ENCODE measurements at regions not wholly inside any gene's neighbourhood (a gene's known extent, or its start where the extent isn't known, plus 50 kb on each side); places are given as distances from the start of the nearest gene placed in this dataset.

GRCh38 chr13:63381078-63381859, 1965.6 kb upstream of the PCDH20 start:
- no peak overlapping the region for H3K4me3 ChIP-seq (ENCODE audit: low read depth, low read length)
- in situ Hi-C loops (cut with HindIII; ENCODE audit: low sequenced_read_pairs), result no loop called here
- DNase-seq (ENCODE audit: low read depth), result no peak
- no peak for TF ChIP-seq CTCF (IDR thresholded peaks at IDR 0.05; ENCODE audit: low read depth, low read length, missing control alignments)

- in situ Hi-C loops (cut with HindIII; ENCODE audit: low sequenced_read_pairs), result no loop called here
- no peak for TF ChIP-seq CTCF (IDR thresholded peaks at IDR 0.05; ENCODE audit: low read depth, low read length, missing control alignments)
- H3K4me3 ChIP-seq (ENCODE audit: low read depth, low read length), result no peak overlapping the region
- DNase-seq (ENCODE audit: low read depth), result no peak
These were observed 1962.3 kb upstream of the PCDH20 start for GRCh38 chr13:63377986-63378385.

- no peak for DNase-seq (ENCODE audit: low read depth)
- TF ChIP-seq CTCF (IDR thresholded peaks at IDR 0.05; ENCODE audit: low read depth, low read length, missing control alignments), result no peak
- in situ Hi-C loops (cut with HindIII; ENCODE audit: low sequenced_read_pairs), result no loop called here
- H3K4me3 ChIP-seq (ENCODE audit: low read depth, low read length), result no peak overlapping the region
These were observed 1954.5 kb upstream of the PCDH20 start for GRCh38 chr13:63370101-63370500.

GRCh38 chr13:63367522-63368198, 1952.0 kb upstream of the PCDH20 start:
- no peak for DNase-seq (ENCODE audit: low read depth)
- no peak overlapping the region for H3K4me3 ChIP-seq (ENCODE audit: low read depth, low read length)
- in situ Hi-C loops (cut with HindIII; ENCODE audit: low sequenced_read_pairs), result no loop called here
- TF ChIP-seq CTCF (IDR thresholded peaks at IDR 0.05; ENCODE audit: low read depth, low read length, missing control alignments), result no peak

- in situ Hi-C loops (cut with HindIII; ENCODE audit: low sequenced_read_pairs), result no loop called here
- DNase-seq (ENCODE audit: low read depth), result no peak
- TF ChIP-seq CTCF (IDR thresholded peaks at IDR 0.05; ENCODE audit: low read depth, low read length, missing control alignments), result no peak
These were observed 1948.5 kb upstream of the PCDH20 start for GRCh38 chr13:63364159-63364558.

GRCh38 chr13:63351533-63351932, 1935.9 kb upstream of the PCDH20 start:
- no peak for TF ChIP-seq CTCF (IDR thresholded peaks at IDR 0.05; ENCODE audit: low read depth, low read length, missing control alignments)
- in situ Hi-C loops (cut with HindIII; ENCODE audit: low sequenced_read_pairs), result no loop called here
- H3K4me3 ChIP-seq (ENCODE audit: low read depth, low read length), result no peak overlapping the region
- no peak for DNase-seq (ENCODE audit: low read depth)

More at GRCh38 chr13:63364159-63364558, 1948.5 kb upstream of the PCDH20 start:
- no peak overlapping the region for H3K4me3 ChIP-seq (ENCODE audit: low read depth, low read length)
